H1 (cell line): ENCODE measurements at regions not wholly inside any gene's neighbourhood (a gene's known extent, or its start where the extent isn't known, plus 50 kb on each side); places are given as distances from the start of the nearest gene placed in this dataset.

ENCODE experiments used
- CTCF ChIA-PET: fragments of 300-600 bp; sonication (Branson Sonifier 250); formaldehyde crosslinking; loops from one replicate; lab custom pipeline; 2021; ENCODE audit not compliant: partially characterized antibody; lab: Charles Lee
- POLR2A ChIA-PET: fragments of 300-600 bp; sonication (Branson Sonifier 250); formaldehyde crosslinking; loops from one replicate; lab custom pipeline; 2021; ENCODE audit warnings: inconsistent platforms; ENCODE audit not compliant: partially characterized antibody; lab: Charles Lee
- DNase-seq, 2 experiments: peaks; one replicate each; pipeline versions ENCODE4 v3.0.0 to v3.0.0-alpha.2; 2010 to 2022; ENCODE audit warnings: low spot score in 2 of 2, low read depth in 1 of 2, mixed read lengths in 1 of 2
- FAIRE-seq: peaks from 2 replicates; lab custom pipeline; 2011; peaks lifted over from hg19 to GRCh38; lab: Jason Lieb, UNC
- H2AFZ ChIP-seq: 2 replicates; pipeline ENCODE4 v1.8.1; 2012; ENCODE audit warnings: low read length, inconsistent platforms
- H2AK5ac ChIP-seq: 2 replicates; pipeline ENCODE4 v1.6.1; 2013; ENCODE audit warnings: low read depth, low read length
- H2BK120ac ChIP-seq: replicated peaks from 2 replicates; pipeline ENCODE3; 2013; ENCODE audit warnings: low read depth, low read length, inconsistent platforms
- H2BK12ac ChIP-seq: 2 replicates; pipeline ENCODE4 v1.6.1; 2013; ENCODE audit warnings: low read depth, low read length
- H2BK15ac ChIP-seq: 2 replicates; pipeline ENCODE4 v1.6.1; 2013; ENCODE audit warnings: low read length
- H2BK20ac ChIP-seq: 2 replicates; pipeline ENCODE4 v1.6.1; 2013; ENCODE audit warnings: low read length
- H2BK5ac ChIP-seq: 2 replicates; pipeline ENCODE4 v1.6.1; 2013; ENCODE audit warnings: low read depth, low read length
- H3K14ac ChIP-seq: 2 replicates; pipeline ENCODE4 v1.6.1; 2013; ENCODE audit warnings: inconsistent platforms; ENCODE audit not compliant: insufficient read length
- H3K18ac ChIP-seq: 2 replicates; pipeline ENCODE4 v1.6.1; 2013; ENCODE audit warnings: low read length; ENCODE audit errors: extremely low read depth
- H3K23ac ChIP-seq: 2 replicates; pipeline ENCODE4 v1.6.1; 2013; ENCODE audit warnings: inconsistent platforms; ENCODE audit not compliant: insufficient read length
- H3K23me2 ChIP-seq: 2 replicates; pipeline ENCODE4 v1.6.1; 2013; ENCODE audit warnings: low read depth, low read length
- H3K27ac ChIP-seq: 2 replicates; pipeline ENCODE4 v1.6.1; 2011; ENCODE audit warnings: low read depth, low read length, inconsistent platforms
- H3K27me3 ChIP-seq, 4 experiments: replicated peaks in 1 of 4; 1 replicate in 1 of 4; 2 replicates in 3 of 4; pipeline versions ENCODE4 v1.6.1 to v1.8.1; 2011 to 2013; ENCODE audit warnings: low read length in 3 of 4, mild to moderate bottlenecking in 3 of 4, inconsistent platforms in 2 of 4, mixed read lengths in 2 of 4, moderate library complexity in 1 of 4; ENCODE audit not compliant: control insufficient read depth in 3 of 4, insufficient read depth in 3 of 4; ENCODE audit errors: extremely low read depth in 1 of 4
- H3K36me3 ChIP-seq, 4 experiments: 2 replicates each; pipeline versions ENCODE4 v1.6.1 to v1.8.1; 2011 to 2013; ENCODE audit warnings: mild to moderate bottlenecking in 4 of 4, low read length in 3 of 4, moderate library complexity in 2 of 4, control low read depth in 1 of 4, inconsistent platforms in 1 of 4; ENCODE audit not compliant: insufficient read depth in 4 of 4, control insufficient read depth in 2 of 4
- H3K4ac ChIP-seq: replicated peaks from 2 replicates; pipeline ENCODE3; 2013; ENCODE audit warnings: low read length, low read depth, mixed read lengths, inconsistent platforms; ENCODE audit not compliant: insufficient read length
- H3K4me1 ChIP-seq, 4 experiments: replicated peaks in 1 of 4; 1 replicate in 1 of 4; 2 replicates in 3 of 4; pipeline versions ENCODE4 v1.6.1 to v1.8.1; 2011 to 2013; ENCODE audit warnings: low read length in 3 of 4, inconsistent platforms in 2 of 4, mixed read lengths in 1 of 4; ENCODE audit not compliant: insufficient read depth in 4 of 4, control insufficient read depth in 3 of 4
- H3K4me2 ChIP-seq, 2 experiments: 2 replicates each; pipeline versions ENCODE4 v1.6.1 to v1.8.1; 2011 to 2013; ENCODE audit warnings: low read depth in 2 of 2, low read length in 2 of 2, control low read depth in 1 of 2, inconsistent platforms in 1 of 2, mild to moderate bottlenecking in 1 of 2; ENCODE audit not compliant: insufficient read depth in 1 of 2
- H3K4me3 ChIP-seq, 4 experiments: fragments of 200-600, 300-600 bp in 1 of 4; sonication (generic), shearing (Covaris generic), sonication (Bioruptor Twin) in 1 of 4; 2 replicates each; pipeline versions ENCODE4 v1.5.1 to v1.8.1; 2011 to 2016; ENCODE audit warnings: low read length in 4 of 4, low read depth in 3 of 4, control low read depth in 2 of 4, inconsistent platforms in 2 of 4, mild to moderate bottlenecking in 2 of 4, mixed read lengths in 1 of 4, moderate library complexity in 1 of 4; ENCODE audit not compliant: insufficient read depth in 2 of 4; ENCODE audit errors: extremely low read depth in 1 of 4
- H3K56ac ChIP-seq: replicated peaks from 2 replicates; pipeline ENCODE3; 2013; ENCODE audit warnings: low read depth, mild to moderate bottlenecking, mixed read lengths, low read length, inconsistent platforms; ENCODE audit not compliant: insufficient read length
- H3K79me1 ChIP-seq: 2 replicates; pipeline ENCODE4 v1.6.1; 2013; ENCODE audit warnings: low read depth, low read length, control low read depth
- H3K79me2 ChIP-seq, 2 experiments: 2 replicates each; pipeline versions ENCODE4 v1.6.1 to v1.8.1; 2012 to 2013; ENCODE audit warnings: low read length in 2 of 2, mild to moderate bottlenecking in 2 of 2, inconsistent platforms in 1 of 2; ENCODE audit not compliant: insufficient read depth in 2 of 2, control insufficient read depth in 1 of 2
- H3K9ac ChIP-seq, 4 experiments: replicated peaks in 1 of 4; 1 replicate in 1 of 4; 2 replicates in 3 of 4; pipeline versions ENCODE4 v1.6.1 to v1.8.1; 2011 to 2013; ENCODE audit warnings: low read depth in 3 of 4, low read length in 3 of 4, control low read depth in 2 of 4, mild to moderate bottlenecking in 2 of 4, moderate library complexity in 2 of 4, inconsistent platforms in 1 of 4; ENCODE audit errors: extremely low read depth in 1 of 4
- H3K9me3 ChIP-seq, 2 experiments: 2 replicates each; pipeline versions ENCODE4 v1.6.1 to v1.8.1; 2012 to 2013; ENCODE audit warnings: mild to moderate bottlenecking in 2 of 2, moderate library complexity in 2 of 2, control low read depth in 1 of 2, inconsistent platforms in 1 of 2, low read depth in 1 of 2, low read length in 1 of 2, mixed read lengths in 1 of 2; ENCODE audit not compliant: insufficient read depth in 2 of 2
- H4K20me1 ChIP-seq, 2 experiments: replicated peaks in 1 of 2; 2 replicates each; pipeline versions ENCODE3 to v1.8.1; 2011 to 2013; ENCODE audit warnings: inconsistent platforms in 2 of 2, low read length in 2 of 2, mild to moderate bottlenecking in 1 of 2; ENCODE audit not compliant: insufficient read depth in 2 of 2, control insufficient read depth in 1 of 2
- H4K5ac ChIP-seq: 2 replicates; pipeline ENCODE4 v1.6.1; 2013; ENCODE audit warnings: low read length, low read depth, mixed read lengths, inconsistent platforms; ENCODE audit not compliant: insufficient read length
- H4K8ac ChIP-seq: 2 replicates; pipeline ENCODE4 v1.8.0; 2013; ENCODE audit warnings: mild to moderate bottlenecking, moderate library complexity, low read length, inconsistent platforms; ENCODE audit not compliant: insufficient read depth; ENCODE audit errors: extremely low read depth
- H4K91ac ChIP-seq: replicated peaks from 2 replicates; pipeline ENCODE3; 2013; ENCODE audit warnings: low read length, mixed read lengths, inconsistent platforms; ENCODE audit not compliant: insufficient read length
- CEBPB ChIP-seq: IDR thresholded peaks from 2 replicates; pipeline ENCODE4 v1.6.1; 2012; ENCODE audit warnings: low read depth, low read length
- CREB1 ChIP-seq: IDR thresholded peaks from 2 replicates; pipeline ENCODE4 v1.6.1; 2012; ENCODE audit warnings: inconsistent platforms
- KDM1A ChIP-seq: fragments of 200-600, 300-600 bp; sonication (generic); IDR thresholded peaks from 2 replicates; pipeline ENCODE4 v1.7.1; 2016; ENCODE audit warnings: mild to moderate bottlenecking, low read length, borderline replicate concordance
- NRF1 ChIP-seq: IDR thresholded peaks from 2 replicates; pipeline ENCODE4 v1.6.1; 2011; ENCODE audit warnings: mild to moderate bottlenecking, low read depth, low read length, improper control_type of control experiment
- POLR2A ChIP-seq, 2 experiments: IDR thresholded peaks; 1 replicate in 1 of 2; 2 replicates in 1 of 2; pipeline ENCODE4 v1.6.1; 2011; ENCODE audit warnings: low read depth in 2 of 2, low read length in 2 of 2, mild to moderate bottlenecking in 2 of 2; ENCODE audit errors: control extremely low read depth in 1 of 2
- SP2 ChIP-seq: IDR thresholded peaks from 2 replicates; pipeline ENCODE4 v1.6.1; 2012; ENCODE audit warnings: mild to moderate bottlenecking, low read length, inconsistent platforms
- SP4 ChIP-seq: IDR thresholded peaks from 2 replicates; pipeline ENCODE4 v1.6.1; 2012; ENCODE audit warnings: low read length, inconsistent platforms
- TAF1 ChIP-seq: IDR thresholded peaks from 2 replicates; pipeline ENCODE4 v1.6.1; 2011; ENCODE audit warnings: mild to moderate bottlenecking, low read depth, low read length
- TEAD4 ChIP-seq: IDR thresholded peaks from 2 replicates; pipeline ENCODE4 v1.6.1; 2012; ENCODE audit warnings: low read depth, low read length, inconsistent platforms, mixed read lengths
- WGBS, 2 experiments: shearing (Covaris generic) in 1 of 2; methylation state at CpG; one replicate each; pipeline versions ENCODE4 v1.1.6 to v1.1.7; 2013 to 2015; ENCODE audit warnings: low lambda C conversion rate in 2 of 2, mixed read lengths in 2 of 2, inconsistent platforms in 1 of 2, low coverage in 1 of 2, missing lambda C conversion rate in 1 of 2; ENCODE audit not compliant: insufficient replicate concordance in 2 of 2, insufficient coverage in 1 of 2, insufficient read length in 1 of 2; ENCODE audit errors: extremely low coverage in 1 of 2, missing lambda C conversion rate in 1 of 2; 5-methylcytosine and 5-hydroxymethylcytosine counted together

DNA sequence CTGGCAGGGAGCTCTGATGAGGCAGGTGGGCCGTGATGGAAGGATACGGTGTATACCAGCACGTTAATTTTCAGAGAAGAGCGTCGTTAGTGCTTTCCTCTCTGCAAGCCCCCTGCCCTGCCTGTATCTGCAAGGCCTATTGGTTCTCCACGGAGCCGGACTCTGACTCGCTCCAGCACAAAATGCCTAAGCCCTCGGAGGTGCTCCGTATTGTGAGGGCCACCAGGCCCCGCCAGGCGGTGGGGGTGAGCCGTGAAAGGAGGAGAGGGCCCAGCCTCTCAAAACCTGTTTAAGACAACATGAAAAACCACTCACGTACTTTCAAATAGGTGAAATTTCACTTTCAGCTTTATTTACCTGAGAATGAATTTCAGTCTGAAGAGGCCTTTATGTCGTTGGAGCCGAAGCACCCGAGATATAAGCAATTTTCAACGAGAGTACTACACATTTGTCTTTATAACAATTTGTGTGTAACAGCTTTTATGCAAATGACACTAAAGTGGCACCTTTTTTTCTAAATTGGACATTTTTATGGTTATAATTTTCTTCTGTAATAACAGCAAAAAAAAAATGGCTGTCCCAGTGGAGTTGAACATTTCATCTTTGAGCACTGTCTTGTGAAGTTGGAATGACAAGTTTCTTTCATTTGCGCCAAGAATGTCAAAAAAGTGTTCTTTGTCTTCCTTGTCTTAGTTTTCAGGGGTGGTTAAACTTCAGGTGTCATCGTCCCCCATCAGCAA, 749.5 kb downstream of the VRK1 start:
- no peak overlapping the region for H3K4me3 ChIP-seq
- H2BK20ac ChIP-seq, result no peak overlapping the region
- H3K9ac ChIP-seq, result no peak overlapping the region
- TF ChIP-seq KDM1A (no peak), NRF1 (no peak), TAF1 (no peak), TEAD4 (no peak), CREB1 (no peak), CEBPB (no peak), SP2 (no peak), SP4 (no peak), POLR2A (IDR thresholded peaks at IDR 0.05; ENCODE audit: control extremely low read depth in 1 of 2, low read depth in 2 of 2, low read length in 2 of 2) (no peak)

More for the DNA sequence above, 749.5 kb downstream of the VRK1 start:
- H3K56ac ChIP-seq, result no peak overlapping the region
- H3K4me1 ChIP-seq, result no peaks in the 10 kb centered on the region; a peak in 2 of 7 replicates
- CTCF ChIA-PET, result interaction anchor here (0.9 to 1.1 kb wide), 2 partner anchors 34 to 39 kb away, joined by 3 to 4 read pairs; no protein-coding TSS in a partner anchor
- no peaks in the 10 kb centered on the region for H3K79me2 ChIP-seq
- no peaks in the 10 kb centered on the region for H3K36me3 ChIP-seq
- no peak overlapping the region for H3K27ac ChIP-seq
- H4K20me1 ChIP-seq, result no peaks in the 10 kb centered on the region
- H3K9me3 ChIP-seq, result no peaks in the 10 kb centered on the region
- H3K27me3 ChIP-seq, result no peaks in the 10 kb centered on the region
- FAIRE-seq, result no peak
- no peak overlapping the region for H4K8ac ChIP-seq
- no peak overlapping the region for H4K91ac ChIP-seq
- no peak overlapping the region for H2BK5ac ChIP-seq
- H3K23me2 ChIP-seq, result no peaks in the 10 kb centered on the region
- no peak overlapping the region for H3K4ac ChIP-seq
- no peak overlapping the region for H3K14ac ChIP-seq
- no peak overlapping the region for H3K23ac ChIP-seq
- POLR2A ChIA-PET, result no interaction called here
- no peak overlapping the region for H2AFZ ChIP-seq
- no peak overlapping the region for H2BK15ac ChIP-seq
- H2BK12ac ChIP-seq, result no peak overlapping the region
- no peaks in the 10 kb centered on the region for H3K79me1 ChIP-seq
- WGBS, 2 experiments, result 93% methylated on average over 19 of the region's 20 CpGs; no CpG with 5 or more reads in 1 of the 2 experiments
- H2AK5ac ChIP-seq, result no peak overlapping the region
- DNase-seq, result no peak
- H2BK120ac ChIP-seq, result no peak overlapping the region
- no peak overlapping the region for H3K18ac ChIP-seq
- no peak overlapping the region for H3K4me2 ChIP-seq
- H4K5ac ChIP-seq, result no peak overlapping the region
